ENCODE measurements at regions not wholly inside any gene's neighbourhood (a gene's known extent, or its start where the extent isn't known, plus 50 kb on each side); places are given as distances from the start of the nearest gene placed in this dataset.
"Not testable (repeated sequence)": the region's sequence is repeated elsewhere in the genome, so short reads cannot be mapped to it uniquely, and the experiment has no call there.

DNA sequence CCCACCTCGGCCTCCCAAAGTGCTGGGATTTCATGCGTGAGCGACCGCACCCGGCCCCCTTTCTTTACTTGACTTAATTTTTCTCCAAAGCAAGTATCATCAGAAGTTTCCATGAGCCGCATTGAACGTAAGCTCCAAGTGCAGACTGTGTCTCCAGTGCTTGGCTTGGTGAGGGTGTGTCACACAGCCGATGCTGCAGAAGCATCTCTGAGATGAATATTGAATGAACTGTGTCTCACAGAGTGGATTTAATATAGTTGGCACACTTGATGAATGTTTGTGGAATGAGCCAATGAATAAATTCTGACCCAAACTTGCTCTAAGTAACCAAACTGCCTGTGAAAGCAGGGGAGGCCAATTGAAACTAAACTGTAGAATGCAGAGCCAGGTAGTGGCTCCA, 159.4 kb upstream of the KBTBD8 start:
- no peaks in the 10 kb centered on the region for H3K27me3 ChIP-seq
- no peak for DNase-seq
- no peak for TF ChIP-seq EP300 (IDR thresholded peaks at IDR 0.05)
- TF ChIP-seq POLR2A (IDR thresholded peaks at IDR 0.05) = no peak
- TF ChIP-seq, protein P1, sequence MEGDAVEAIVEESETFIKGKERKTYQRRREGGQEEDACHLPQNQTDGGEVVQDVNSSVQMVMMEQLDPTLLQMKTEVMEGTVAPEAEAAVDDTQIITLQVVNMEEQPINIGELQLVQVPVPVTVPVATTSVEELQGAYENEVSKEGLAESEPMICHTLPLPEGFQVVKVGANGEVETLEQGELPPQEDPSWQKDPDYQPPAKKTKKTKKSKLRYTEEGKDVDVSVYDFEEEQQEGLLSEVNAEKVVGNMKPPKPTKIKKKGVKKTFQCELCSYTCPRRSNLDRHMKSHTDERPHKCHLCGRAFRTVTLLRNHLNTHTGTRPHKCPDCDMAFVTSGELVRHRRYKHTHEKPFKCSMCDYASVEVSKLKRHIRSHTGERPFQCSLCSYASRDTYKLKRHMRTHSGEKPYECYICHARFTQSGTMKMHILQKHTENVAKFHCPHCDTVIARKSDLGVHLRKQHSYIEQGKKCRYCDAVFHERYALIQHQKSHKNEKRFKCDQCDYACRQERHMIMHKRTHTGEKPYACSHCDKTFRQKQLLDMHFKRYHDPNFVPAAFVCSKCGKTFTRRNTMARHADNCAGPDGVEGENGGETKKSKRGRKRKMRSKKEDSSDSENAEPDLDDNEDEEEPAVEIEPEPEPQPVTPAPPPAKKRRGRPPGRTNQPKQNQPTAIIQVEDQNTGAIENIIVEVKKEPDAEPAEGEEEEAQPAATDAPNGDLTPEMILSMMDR (IDR thresholded peaks at IDR 0.05) = no peak
- no peaks in the 10 kb centered on the region for H3K36me3 ChIP-seq
- no peaks in the 10 kb centered on the region for H3K4me1 ChIP-seq (ENCODE audit: insufficient read depth)
- no peak overlapping the region for H3K27ac ChIP-seq
- intact Hi-C loops (cut with DNase I) = no loop called here
- no peak overlapping the region for H3K4me3 ChIP-seq
- WGBS, 3 donors = 92 to 93% (median 93%) methylated on average over 8 of the region's 8 CpGs
- H3K9me3 ChIP-seq = no peaks in the 10 kb centered on the region

DNA sequence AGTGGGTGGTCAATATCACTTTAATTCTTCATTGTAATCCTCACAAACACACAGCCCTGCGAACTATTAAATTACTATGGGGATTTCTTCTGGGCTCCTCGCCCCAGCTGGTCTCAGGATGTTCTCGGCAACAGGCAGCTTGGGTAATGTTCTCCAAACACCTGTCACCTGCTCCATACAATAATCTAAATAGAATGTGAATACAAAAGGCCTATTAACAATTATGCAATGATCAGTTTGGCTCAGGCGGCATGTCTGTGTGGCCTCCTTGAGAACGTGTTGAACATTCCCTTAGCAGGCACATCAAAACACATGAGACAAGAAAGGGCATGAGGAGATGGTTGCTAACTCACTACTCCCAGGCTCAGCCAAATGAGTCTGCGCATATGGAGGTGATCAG, 158.6 kb upstream of the KBTBD8 start:
- H3K9me3 ChIP-seq = no peaks in the 10 kb centered on the region
- no peak for TF ChIP-seq EP300 (IDR thresholded peaks at IDR 0.05)
- TF ChIP-seq POLR2A (IDR thresholded peaks at IDR 0.05) = no peak
- TF ChIP-seq, protein P1 (IDR thresholded peaks at IDR 0.05) = no peak
- no peaks in the 10 kb centered on the region for H3K27me3 ChIP-seq
- no peak for DNase-seq
- H3K4me3 ChIP-seq = no peak overlapping the region
- no peaks in the 10 kb centered on the region for H3K4me1 ChIP-seq (ENCODE audit: insufficient read depth)
- 86 to 89% (median 87%) methylated on average over 6 of the region's 6 CpGs for WGBS, 3 donors
- intact Hi-C loops (cut with DNase I) = no loop called here
- H3K27ac ChIP-seq = no peak overlapping the region
- H3K36me3 ChIP-seq = no peaks in the 10 kb centered on the region

DNA sequence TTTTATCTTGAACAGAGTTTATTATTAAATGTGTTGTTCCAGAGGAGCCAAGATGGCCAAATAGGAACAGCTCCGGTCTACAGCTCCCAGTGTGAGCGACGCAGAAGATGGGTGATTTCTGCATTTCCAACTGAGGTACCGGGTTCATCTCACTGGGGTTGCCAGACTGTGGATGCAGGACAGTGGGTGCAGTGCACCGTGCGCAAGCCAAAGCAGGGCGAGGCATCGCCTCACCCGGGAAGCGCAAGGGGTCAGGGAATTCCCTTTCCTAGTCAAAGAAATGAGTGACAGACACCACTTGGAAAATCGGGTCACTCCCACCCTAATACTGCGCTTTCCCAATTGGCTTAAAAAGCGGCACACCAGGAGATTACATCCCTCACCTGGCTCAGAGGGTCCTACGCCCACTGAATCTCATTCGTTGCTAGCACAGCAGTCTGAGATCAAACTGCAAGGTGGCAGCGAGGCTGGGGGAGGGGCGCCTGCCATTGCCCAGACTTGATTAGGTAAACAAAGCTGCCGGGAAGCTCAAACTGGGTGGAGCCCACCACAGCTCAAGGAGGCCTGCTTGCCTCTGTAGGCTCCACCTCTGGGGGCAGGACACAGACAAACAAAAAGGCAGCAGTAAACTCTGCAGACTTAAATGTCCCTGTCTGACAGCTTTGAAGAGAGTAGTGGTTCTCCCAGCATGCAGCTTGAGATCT, 155.2 kb upstream of the KBTBD8 start:
- intact Hi-C loops (cut with DNase I); H3K4me3 ChIP-seq; H3K9me3 ChIP-seq; H3K36me3 ChIP-seq; H3K27ac ChIP-seq; H3K27me3 ChIP-seq; DNase-seq; H3K4me1 ChIP-seq (ENCODE audit: insufficient read depth): not testable (repeated sequence)
- 85 to 89% (median 87%) methylated on average over 18 of the region's 18 CpGs for WGBS, 3 donors

DNA sequence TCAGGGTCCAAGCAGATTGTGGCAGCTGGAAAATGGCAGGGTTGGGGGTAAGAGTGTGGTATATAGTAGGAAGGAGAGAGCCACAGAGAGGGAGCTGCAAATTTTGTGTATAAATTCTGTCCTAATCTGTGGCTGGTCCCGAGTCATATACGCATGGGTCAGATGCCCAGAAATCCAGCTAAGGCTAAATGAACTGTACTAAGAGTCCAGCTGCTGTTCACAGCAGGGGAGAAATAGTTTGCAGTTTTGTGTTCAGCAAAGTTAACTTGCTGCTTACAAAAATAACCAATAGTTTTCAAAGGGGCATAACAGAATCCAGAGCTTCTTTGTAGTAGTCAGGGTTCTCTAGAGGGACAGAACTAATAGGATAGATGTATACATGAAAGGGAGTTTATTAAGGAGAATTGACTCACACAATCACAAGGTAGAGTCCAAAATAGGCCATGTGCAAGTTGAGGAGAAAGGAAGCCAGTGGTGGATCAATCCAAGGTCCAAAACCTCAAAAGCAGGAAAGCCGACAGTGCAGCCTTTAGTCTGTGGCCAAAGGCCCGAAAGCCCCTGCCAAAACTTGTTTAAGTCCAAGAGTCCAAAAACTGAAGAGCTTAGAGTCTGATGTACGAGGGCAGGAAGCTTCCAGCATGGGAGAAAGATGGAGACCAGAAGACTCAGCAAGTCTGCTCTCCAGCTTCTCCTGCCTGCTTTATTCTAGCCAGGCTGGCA, 146.1 kb upstream of the KBTBD8 start:
- 38 to 46% (median 44%) methylated on average over 5 of the region's 5 CpGs for WGBS, 3 donors

More for the DNA sequence above, 146.1 kb upstream of the KBTBD8 start:
- H3K36me3 ChIP-seq = no peaks in the 10 kb centered on the region
- TF ChIP-seq EP300 (IDR thresholded peaks at IDR 0.05) (no peak), POLR2A (IDR thresholded peaks at IDR 0.05) (no peak)
- TF ChIP-seq, protein P1 (IDR thresholded peaks at IDR 0.05) = no peak
- no peak for DNase-seq
- H3K27me3 ChIP-seq = no peaks in the 10 kb centered on the region
- H3K9me3 ChIP-seq = no peaks in the 10 kb centered on the region
- intact Hi-C loops (cut with DNase I) = no loop called here
- H3K4me1 ChIP-seq (ENCODE audit: insufficient read depth) = no peaks in the 10 kb centered on the region
- no peak overlapping the region for H3K4me3 ChIP-seq
- no peak overlapping the region for H3K27ac ChIP-seq

Data from ovary (tissue), 7 donors.